Activated CD4-positive, alpha-beta T cell treated with anti-CD3 and anti-CD28 coated beads, Interleukin-10, Interleukin-2, amounts not matched to agents 100 ng/mL and 50 ng/mL, durations not matched to agents 16 hours and 8 hours (primary cell): ENCODE measurements at regions not wholly inside any gene's neighbourhood (a gene's known extent, or its start where the extent isn't known, plus 50 kb on each side); places are given as distances from the start of the nearest gene placed in this dataset.
"Not testable (repeated sequence)": the region's sequence is repeated elsewhere in the genome, so short reads cannot be mapped to it uniquely, and the experiment has no call there.

ENCODE experiments used
- DNase-seq: peaks from one replicate; pipeline ENCODE4 v3.0.0-alpha.2; 2020

- peak; percentile 3 for DNase-seq
These were observed 790.8 kb upstream of the KCND2 start for GRCh38 chr7:119482209-119482608.

DNA sequence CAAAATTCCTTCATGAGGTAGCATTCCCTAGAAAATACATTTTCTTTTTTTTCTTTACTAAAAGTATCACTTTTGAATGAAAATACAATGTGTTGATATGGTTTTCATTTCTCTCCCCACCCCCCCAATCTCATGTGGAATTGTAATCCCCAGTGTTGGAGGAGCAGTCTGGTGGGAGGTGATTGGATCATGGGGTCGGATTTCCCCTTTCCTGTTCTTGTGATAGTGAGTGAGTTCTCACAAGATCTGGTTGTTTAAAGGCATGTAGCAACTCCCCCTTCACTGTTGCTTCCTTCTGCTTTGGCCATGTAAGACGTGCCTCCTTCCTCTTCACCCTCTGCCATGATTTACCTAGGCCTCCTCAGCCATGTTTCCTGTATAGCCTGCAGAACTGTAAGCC is 790.3 kb upstream of the KCND2 start:
- no peak for DNase-seq

GRCh38 chr7:119483364-119483763 is 789.6 kb upstream of the KCND2 start:
- no peak for DNase-seq

GRCh38 chr7:119514326-119514725 is 758.6 kb upstream of the KCND2 start:
- DNase-seq: no peak

GRCh38 chr7:119515214-119515613 is 757.8 kb upstream of the KCND2 start:
- DNase-seq: no peak

GRCh38 chr7:119515962-119516361 is 757.0 kb upstream of the KCND2 start:
- no peak for DNase-seq

- DNase-seq: no peak
These were observed 750.7 kb upstream of the KCND2 start for GRCh38 chr7:119522263-119522662.

GRCh38 chr7:119522698-119523097 is 750.3 kb upstream of the KCND2 start:
- no peak for DNase-seq

- peak; percentile 3 for DNase-seq
These were observed 727.9 kb upstream of the KCND2 start for GRCh38 chr7:119545118-119545517.

GRCh38 chr7:119555788-119556187 is 717.2 kb upstream of the KCND2 start:
- no peak for DNase-seq

DNA sequence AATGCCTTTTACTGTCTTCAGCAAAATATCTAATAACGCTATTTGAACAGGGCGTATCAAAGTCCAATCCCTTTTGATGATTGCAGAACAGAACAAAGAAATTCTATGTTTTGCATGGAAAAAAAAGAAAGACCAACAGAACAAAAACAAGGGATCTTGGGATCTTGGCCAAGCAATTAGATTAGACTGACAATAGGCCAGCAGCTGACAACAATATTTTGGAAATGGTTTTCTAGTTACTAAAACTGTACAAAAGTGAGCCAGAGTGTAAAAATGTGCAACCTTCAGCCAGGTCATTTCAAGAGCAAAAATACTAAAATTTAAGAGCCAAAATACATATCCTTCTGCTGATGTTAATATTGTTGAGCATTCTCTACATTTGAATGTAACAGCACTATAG is 716.5 kb upstream of the KCND2 start:
- DNase-seq: no peak

GRCh38 chr7:119561751-119562150 is 711.2 kb upstream of the KCND2 start:
- DNase-seq: no peak

- no peak for DNase-seq
These were observed 710.1 kb upstream of the KCND2 start for GRCh38 chr7:119562839-119563238.

GRCh38 chr7:119571666-119572065 is 701.3 kb upstream of the KCND2 start:
- no peak for DNase-seq

GRCh38 chr7:119572132-119572531 is 700.8 kb upstream of the KCND2 start:
- DNase-seq: no peak

GRCh38 chr7:119572541-119572940 is 700.4 kb upstream of the KCND2 start:
- no peak for DNase-seq

- DNase-seq: no peak
These were observed 694.9 kb upstream of the KCND2 start for GRCh38 chr7:119578116-119578515.

DNA sequence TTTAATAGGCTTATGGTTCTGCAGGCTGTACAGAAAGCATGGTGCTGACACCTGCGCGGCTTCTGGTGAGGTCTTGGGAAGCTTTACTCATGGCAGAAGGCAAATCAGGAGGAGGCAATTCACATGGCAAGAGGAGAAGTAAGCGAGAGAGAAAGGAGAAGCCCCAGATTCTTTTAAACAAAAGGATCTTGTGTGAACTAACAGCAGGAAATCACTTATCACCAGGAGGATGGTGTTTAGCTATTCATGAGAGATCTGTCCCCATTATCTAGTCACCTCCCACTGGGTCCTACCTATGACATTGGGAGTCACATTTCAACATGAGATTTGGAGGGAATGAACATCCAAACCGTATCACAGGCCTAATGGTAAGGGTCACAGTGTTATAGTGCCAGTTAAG is 678.0 kb upstream of the KCND2 start:
- DNase-seq: no peak

- no peak for DNase-seq
These were observed 676.3 kb upstream of the KCND2 start for GRCh38 chr7:119596651-119597050.

- no peak for DNase-seq
These were observed 666.7 kb upstream of the KCND2 start for GRCh38 chr7:119606297-119606696.

DNA sequence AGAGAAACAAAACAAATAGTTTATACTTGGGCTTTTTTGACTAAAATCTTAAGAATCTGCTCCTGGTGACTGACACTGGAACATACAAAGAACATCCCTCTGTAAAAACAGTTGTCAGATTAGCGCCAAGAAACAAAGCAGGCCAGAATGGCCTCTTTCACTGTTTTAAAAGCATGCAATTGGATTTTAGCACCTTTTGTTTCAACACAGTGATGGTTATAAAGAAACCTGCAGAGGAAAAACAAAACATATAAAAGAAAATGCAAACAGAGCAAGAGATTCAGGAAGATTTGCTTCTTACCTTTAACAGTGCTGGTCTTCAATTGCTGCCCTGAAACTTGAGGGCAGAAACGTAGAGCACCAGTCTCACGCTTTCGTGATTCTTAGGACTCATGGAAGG is 652.2 kb upstream of the KCND2 start:
- DNase-seq: no peak

- DNase-seq: no peak
These were observed 649.5 kb upstream of the KCND2 start for GRCh38 chr7:119623427-119623826.

DNA sequence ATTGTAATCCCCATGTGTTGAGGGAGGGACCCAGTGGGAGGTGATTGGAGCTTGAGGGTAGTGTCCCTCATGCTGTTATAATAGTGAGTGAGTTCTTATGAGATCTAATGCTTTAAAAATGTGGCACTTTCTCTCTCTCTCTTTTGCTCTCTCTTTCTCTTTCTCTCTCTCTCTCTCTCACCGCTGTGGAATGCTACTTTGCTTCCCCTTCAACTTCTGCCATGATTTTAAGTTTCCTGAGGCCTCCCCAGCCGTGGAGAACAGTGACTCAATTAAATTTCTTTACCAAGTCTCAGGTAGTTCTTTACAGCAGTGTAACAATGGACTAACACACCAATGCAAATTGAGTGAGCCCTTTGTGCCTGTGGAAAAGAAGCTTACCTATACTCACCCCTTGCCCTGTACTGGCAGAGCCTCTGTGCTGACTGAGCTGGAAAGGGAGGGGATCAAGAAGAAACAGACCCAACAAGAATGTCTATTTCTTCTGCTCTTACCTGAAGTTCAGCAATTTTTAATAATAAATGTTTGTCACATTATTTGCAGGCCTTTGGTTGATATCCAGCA is 642.5 kb upstream of the KCND2 start:
- DNase-seq: no peak

- not testable (repeated sequence) for DNase-seq
These were observed 639.2 kb upstream of the KCND2 start for GRCh38 chr7:119633812-119634211.

GRCh38 chr7:119640326-119640725 is 632.6 kb upstream of the KCND2 start:
- DNase-seq: no peak

- DNase-seq: no peak
These were observed 632.1 kb upstream of the KCND2 start for GRCh38 chr7:119640861-119641260.
